NB4 (cell line): ENCODE measurements at regions not wholly inside any gene's neighbourhood (a gene's known extent, or its start where the extent isn't known, plus 50 kb on each side); places are given as distances from the start of the nearest gene placed in this dataset.
"Not testable (repeated sequence)": the region's sequence is repeated elsewhere in the genome, so short reads cannot be mapped to it uniquely, and the experiment has no call there.

ENCODE experiments used
- DNase-seq: peaks from one replicate; pipeline ENCODE4 v3.0.0; 2010; ENCODE audit warnings: low read depth
- H3K4me3 ChIP-seq: one replicate; pipeline ENCODE4 v1.5.1; 2011; ENCODE audit warnings: mild to moderate bottlenecking, low read depth, low read length, moderate library complexity
- MYC ChIP-seq: IDR thresholded peaks from 2 replicates; pipeline ENCODE4 v1.6.1; 2011; ENCODE audit warnings: low read depth, low read length
- POLR2A ChIP-seq: IDR thresholded peaks from 2 replicates; pipeline ENCODE4 v1.6.1; 2011; ENCODE audit warnings: mild to moderate bottlenecking; ENCODE audit not compliant: insufficient read length; ENCODE audit errors: extremely low read depth
- TF ChIP-seq, protein P1 (sequence below): IDR thresholded peaks from 2 replicates; pipeline ENCODE4 v1.6.1; 2011; ENCODE audit warnings: low read depth, low read length
- TF ChIP-seq, protein P2 (sequence below): IDR thresholded peaks from one replicate; pipeline ENCODE4 v1.5.1; 2012; ENCODE audit warnings: low read depth, low read length

DNA sequence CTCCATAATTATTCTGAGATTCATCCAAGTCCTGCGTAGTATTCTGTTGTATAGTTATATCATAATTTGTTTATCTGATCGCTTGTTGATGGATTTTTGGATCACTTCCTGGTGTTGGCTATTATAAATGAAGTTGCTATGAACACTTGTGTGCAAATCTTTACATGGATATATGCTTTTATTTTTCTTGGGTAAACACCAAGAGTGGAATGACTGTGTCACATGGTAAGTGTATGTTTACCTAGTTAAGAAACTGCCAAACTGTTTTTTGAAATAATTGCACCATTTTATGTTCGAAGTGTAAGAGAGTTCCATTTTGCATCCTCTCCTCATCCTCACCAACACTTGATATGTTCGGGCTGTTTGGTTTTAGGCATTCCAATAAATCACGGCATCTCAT, 360.4 kb upstream of the FRG2C start:
- no peak overlapping the region for H3K4me3 ChIP-seq
- no peak for DNase-seq
- TF ChIP-seq MYC (no peak), POLR2A (no peak)
- TF ChIP-seq, protein P1, sequence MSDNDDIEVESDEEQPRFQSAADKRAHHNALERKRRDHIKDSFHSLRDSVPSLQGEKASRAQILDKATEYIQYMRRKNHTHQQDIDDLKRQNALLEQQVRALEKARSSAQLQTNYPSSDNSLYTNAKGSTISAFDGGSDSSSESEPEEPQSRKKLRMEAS = no peak
- TF ChIP-seq, protein P2, sequence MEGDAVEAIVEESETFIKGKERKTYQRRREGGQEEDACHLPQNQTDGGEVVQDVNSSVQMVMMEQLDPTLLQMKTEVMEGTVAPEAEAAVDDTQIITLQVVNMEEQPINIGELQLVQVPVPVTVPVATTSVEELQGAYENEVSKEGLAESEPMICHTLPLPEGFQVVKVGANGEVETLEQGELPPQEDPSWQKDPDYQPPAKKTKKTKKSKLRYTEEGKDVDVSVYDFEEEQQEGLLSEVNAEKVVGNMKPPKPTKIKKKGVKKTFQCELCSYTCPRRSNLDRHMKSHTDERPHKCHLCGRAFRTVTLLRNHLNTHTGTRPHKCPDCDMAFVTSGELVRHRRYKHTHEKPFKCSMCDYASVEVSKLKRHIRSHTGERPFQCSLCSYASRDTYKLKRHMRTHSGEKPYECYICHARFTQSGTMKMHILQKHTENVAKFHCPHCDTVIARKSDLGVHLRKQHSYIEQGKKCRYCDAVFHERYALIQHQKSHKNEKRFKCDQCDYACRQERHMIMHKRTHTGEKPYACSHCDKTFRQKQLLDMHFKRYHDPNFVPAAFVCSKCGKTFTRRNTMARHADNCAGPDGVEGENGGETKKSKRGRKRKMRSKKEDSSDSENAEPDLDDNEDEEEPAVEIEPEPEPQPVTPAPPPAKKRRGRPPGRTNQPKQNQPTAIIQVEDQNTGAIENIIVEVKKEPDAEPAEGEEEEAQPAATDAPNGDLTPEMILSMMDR = no peak

- no peak overlapping the region for H3K4me3 ChIP-seq
- TF ChIP-seq, protein P2 = no peak
- TF ChIP-seq, protein P1 = no peak
- TF ChIP-seq MYC (no peak), POLR2A (no peak)
- DNase-seq = no peak
Observed at GRCh38 chr3:75305901-75306300, 358.2 kb upstream of the FRG2C start.

- not testable (repeated sequence) for H3K4me3 ChIP-seq
Observed at GRCh38 chr3:75311306-75311705, 352.8 kb upstream of the FRG2C start.

GRCh38 chr3:75312469-75312868, 351.7 kb upstream of the FRG2C start:
- DNase-seq, H3K4me3 ChIP-seq: not testable (repeated sequence)

More at GRCh38 chr3:75311306-75311705, 352.8 kb upstream of the FRG2C start:
- DNase-seq = not testable (repeated sequence)

DNA sequence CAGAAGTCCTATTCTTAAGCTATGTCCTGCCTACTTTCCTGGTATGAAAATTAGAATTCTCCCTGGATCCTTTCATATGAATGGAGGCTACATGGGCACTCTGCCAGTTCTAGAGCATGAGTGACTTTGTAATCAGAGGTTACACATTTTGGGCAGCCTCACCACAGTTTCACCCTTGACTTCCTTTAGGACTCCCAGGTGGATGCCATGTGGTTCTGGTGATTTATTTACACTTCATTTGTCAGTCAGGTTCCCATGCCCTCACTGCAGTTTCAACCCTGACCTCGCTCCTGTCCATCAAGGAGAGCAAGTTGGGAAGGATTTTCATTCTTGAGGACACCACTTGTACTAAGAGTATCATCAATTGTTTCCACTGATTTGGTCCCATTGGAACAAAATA, 344.4 kb upstream of the FRG2C start:
- DNase-seq, H3K4me3 ChIP-seq: not testable (repeated sequence)

DNA sequence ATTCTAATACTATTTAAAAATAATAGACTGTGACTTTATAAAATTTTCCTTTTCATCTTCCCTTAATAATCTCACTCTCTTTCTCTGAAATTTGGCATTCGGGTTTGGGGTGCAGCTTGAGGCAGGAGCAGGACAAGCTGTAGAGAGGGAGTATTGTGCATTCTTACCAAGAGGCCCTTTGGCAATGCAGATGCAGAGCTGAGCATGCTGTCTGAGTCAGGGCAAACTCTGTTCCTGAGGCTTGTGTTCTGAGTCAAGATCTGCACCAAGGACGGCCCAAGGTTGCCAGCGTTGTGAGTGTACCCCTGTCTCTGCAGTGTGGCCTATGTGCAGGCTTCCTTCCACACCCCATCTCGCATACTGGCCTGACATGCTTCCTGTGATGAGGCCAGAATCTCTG, 343.8 kb upstream of the FRG2C start:
- no peak overlapping the region for H3K4me3 ChIP-seq
- DNase-seq = no peak
- TF ChIP-seq, protein P1 = no peak
- TF ChIP-seq, protein P2 = no peak
- TF ChIP-seq POLR2A = no peak
- no peak for TF ChIP-seq MYC

DNA sequence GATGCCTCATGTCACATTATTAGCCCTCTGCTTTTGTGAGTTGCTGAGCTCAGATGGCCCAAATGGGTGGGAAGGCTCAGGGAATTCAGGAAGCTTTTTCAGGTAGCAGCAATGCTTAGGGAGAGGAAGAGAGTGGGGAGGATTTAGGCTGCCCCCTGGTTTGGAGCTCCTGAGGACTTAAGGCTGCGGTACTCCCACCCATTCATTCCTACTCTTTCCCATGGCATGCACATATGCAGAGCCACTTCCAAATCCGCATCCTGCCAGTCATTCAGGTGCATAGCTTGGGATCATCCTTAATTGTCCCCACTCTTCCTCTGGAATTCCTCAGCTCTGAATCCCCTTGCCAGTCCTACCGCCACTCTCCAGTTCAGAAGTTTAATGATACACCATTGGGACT, 343.1 kb upstream of the FRG2C start:
- H3K4me3 ChIP-seq = no peak overlapping the region
- TF ChIP-seq POLR2A (no peak), MYC (no peak)
- TF ChIP-seq, protein P2 = no peak
- TF ChIP-seq, protein P1 = no peak
- DNase-seq = no peak

- DNase-seq, H3K4me3 ChIP-seq: not testable (repeated sequence)
Observed at GRCh38 chr3:75323936-75324335, 340.2 kb upstream of the FRG2C start.
